Dermis microvascular lymphatic vessel endothelial cell (primary cell): ENCODE measurements at regions not wholly inside any gene's neighbourhood (a gene's known extent, or its start where the extent isn't known, plus 50 kb on each side); places are given as distances from the start of the nearest gene placed in this dataset.

Experiments
- DNase-seq, 2 donors: peaks; one replicate each; pipeline versions ENCODE4 v3.0.0 to v3.0.0-alpha.2; 2010; ENCODE audit warnings: low read depth in 2 of 2

DNA sequence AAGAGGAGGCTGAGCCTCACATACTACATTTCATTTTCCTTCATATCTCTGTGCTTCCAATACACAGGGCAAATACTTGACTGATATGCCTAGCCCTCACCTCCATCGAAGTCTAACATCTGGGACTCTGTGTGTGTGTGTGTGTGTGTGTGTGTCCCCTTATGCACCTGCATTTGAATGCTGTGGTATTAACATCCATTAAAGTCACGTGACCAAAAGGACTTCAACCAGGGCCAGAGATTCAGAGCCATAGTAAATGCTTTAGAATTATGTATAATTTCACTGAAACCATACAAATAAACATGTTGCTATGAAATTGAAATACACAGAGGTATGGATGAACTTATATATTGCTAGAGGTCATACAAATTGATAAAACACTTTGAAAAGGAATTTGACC, 165.8 kb upstream of the SEMA6D start:
- no peak for DNase-seq

- no peak for DNase-seq
Measured at GRCh38 chr15:47552978-47553608, 164.2 kb upstream of the SEMA6D start.

GRCh38 chr15:47553947-47554346, 163.4 kb upstream of the SEMA6D start:
- no peak for DNase-seq

GRCh38 chr15:47561102-47561501, 156.2 kb upstream of the SEMA6D start:
- DNase-seq: no peak

GRCh38 chr15:47565949-47566348, 151.4 kb upstream of the SEMA6D start:
- no peak for DNase-seq

- DNase-seq: no peak
Measured at GRCh38 chr15:47566610-47567009, 150.7 kb upstream of the SEMA6D start.

GRCh38 chr15:47568030-47568429, 149.3 kb upstream of the SEMA6D start:
- no peak for DNase-seq

DNA sequence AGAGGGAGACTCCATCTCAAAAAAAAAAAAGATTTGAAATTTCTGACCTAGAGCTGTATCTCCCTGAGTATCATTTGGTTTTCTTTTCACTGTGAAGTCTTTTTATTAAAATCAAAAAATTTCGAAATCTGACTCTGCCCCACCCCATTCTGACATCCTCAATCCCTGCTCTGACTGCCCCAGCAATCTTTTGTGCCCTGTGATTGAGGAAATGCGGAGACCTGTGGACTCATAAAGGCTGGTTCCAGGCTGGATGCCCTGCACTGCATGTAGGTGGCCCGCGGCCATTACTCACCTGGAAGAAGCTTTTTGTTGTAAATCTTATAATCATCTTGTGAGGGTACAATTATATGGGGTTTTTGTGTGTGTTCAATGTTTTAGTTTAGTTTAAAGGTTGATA, 147.3 kb upstream of the SEMA6D start:
- DNase-seq: no peak

- DNase-seq: no peak
Measured at GRCh38 chr15:47570451-47570850, 146.9 kb upstream of the SEMA6D start.

GRCh38 chr15:47570881-47571640, 146.2 kb upstream of the SEMA6D start:
- DNase-seq: no peak

GRCh38 chr15:47573673-47574072, 143.6 kb upstream of the SEMA6D start:
- no peak for DNase-seq

- DNase-seq: no peak
Measured at GRCh38 chr15:47577000-47577399, 140.3 kb upstream of the SEMA6D start.

GRCh38 chr15:47577461-47577860, 139.8 kb upstream of the SEMA6D start:
- no peak for DNase-seq

- no peak for DNase-seq
Measured at GRCh38 chr15:47582233-47582632, 135.1 kb upstream of the SEMA6D start.

- no peak for DNase-seq
Measured at GRCh38 chr15:47584316-47584715, 133.0 kb upstream of the SEMA6D start.

- DNase-seq: no peak
Measured at GRCh38 chr15:47586653-47587224, 130.6 kb upstream of the SEMA6D start.

DNA sequence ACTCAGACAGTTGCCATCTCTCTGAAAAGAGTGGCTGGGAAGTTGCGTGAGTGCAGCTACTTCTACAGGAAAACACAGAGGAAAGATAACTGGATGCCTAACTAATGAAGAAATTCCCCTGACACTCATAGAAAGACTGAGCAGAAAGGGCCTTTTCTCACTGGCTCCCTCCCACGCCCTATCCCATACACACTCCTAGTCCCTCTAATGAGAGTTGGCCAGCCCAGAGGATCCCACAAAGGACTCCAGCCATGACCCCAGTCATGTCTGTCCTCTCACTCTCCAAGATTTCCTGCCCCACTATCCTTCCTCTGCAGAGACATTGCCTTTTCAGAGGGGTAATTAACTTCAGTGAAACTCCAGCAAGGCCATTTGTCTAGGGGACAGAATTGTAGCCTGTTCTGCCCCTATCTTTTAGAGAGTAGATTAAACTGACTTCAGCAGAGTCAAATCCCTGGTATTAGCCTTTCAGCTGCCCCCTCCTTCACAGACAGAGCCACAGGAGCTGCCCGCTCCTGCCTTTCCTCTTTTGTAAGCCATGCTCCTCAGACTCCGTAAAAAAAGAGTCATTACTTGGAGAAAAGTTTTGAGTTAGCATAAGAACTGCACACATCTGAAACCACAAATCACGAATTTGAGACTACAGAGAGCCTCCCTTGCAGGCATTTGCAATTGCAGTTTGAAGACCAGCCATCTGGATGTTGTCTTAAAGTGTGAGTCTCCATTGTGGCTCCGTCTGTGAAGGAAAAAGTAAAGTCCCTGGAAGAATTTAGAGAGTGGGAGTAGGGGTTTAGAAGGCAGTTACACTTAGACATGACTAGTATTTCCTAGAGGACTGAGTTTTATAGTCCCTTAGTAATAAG, 129.1 kb upstream of the SEMA6D start:
- DNase-seq: no peak

DNA sequence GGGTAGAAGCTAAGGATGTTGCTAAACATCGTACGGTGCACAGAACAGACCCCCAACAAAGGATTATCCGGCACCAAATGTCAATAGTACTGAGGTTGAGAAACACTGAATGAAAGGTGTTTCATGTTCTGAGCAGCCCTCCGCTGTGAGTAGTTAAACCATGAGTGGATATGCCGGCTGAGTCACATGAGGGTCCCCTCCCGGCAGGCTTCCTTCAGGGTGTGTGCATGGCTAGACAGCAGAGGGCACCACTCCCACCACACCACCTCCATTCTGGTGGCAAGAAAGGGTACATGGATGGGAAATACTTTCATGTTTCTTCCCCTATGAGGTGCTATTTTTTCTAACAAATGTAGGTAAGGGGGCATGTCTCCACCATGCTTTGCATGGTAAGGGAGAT, 128.3 kb upstream of the SEMA6D start:
- no peak for DNase-seq

DNA sequence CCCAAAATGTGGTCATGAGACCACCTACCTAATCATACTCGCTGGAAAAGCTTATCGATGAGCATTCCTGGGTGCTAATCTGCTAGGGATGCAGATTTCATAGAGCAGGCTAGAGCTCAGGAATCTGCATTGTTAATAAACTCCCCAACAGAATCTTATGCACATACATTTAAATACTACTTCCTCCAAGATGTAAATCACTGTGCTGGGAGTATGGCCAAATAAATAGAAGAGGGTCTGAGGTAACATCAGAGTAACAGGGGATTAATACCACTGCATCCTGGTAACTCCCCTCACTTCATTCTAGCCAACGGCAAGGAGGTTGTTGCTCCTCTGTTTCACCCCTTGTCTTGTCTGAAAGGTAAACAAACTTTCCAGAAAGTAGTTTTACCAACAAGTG, 118.3 kb upstream of the SEMA6D start:
- no peak for DNase-seq

- no peak for DNase-seq
Measured at GRCh38 chr15:47599806-47600205, 117.5 kb upstream of the SEMA6D start.

GRCh38 chr15:47602121-47602520, 115.2 kb upstream of the SEMA6D start:
- DNase-seq: no peak

- DNase-seq: no peak
Measured at GRCh38 chr15:47603026-47603425, 114.3 kb upstream of the SEMA6D start.
